Cardiac muscle cell (in vitro differentiated cells and primary cell): ENCODE measurements at regions not wholly inside any gene's neighbourhood (a gene's known extent, or its start where the extent isn't known, plus 50 kb on each side); places are given as distances from the start of the nearest gene placed in this dataset.
A peak's percentile ranks its signal among the peaks of the same experiment; 100 is the strongest.

Experiments used
- DNase-seq, 2 donors: peaks; one replicate each; pipeline versions ENCODE4 v3.0.0 to v3.0.0-alpha.2; 2010 to 2017; ENCODE audit warnings: low read depth in 1 of 2, low spot score in 1 of 2
- H3K27ac ChIP-seq: fragments of 200-600 bp; sonication (generic); 2 replicates; pipeline ENCODE4 v1.5.1; 2016
- H3K27me3 ChIP-seq: fragments of 200-600 bp; sonication (generic); 2 replicates; pipeline ENCODE4 v1.6.0; 2016; ENCODE audit warnings: control low read depth
- H3K36me3 ChIP-seq: fragments of 200-600 bp; sonication (generic); 2 replicates; pipeline ENCODE4 v1.5.1; 2016; ENCODE audit warnings: control low read depth
- H3K4me1 ChIP-seq: fragments of 200-600 bp; sonication (generic); 2 replicates; pipeline ENCODE4 v1.8.1; 2017; ENCODE audit warnings: low read depth, mild to moderate bottlenecking, mixed run types
- H3K4me3 ChIP-seq: fragments of 200-600 bp; sonication (generic); 2 replicates; pipeline ENCODE4 v1.5.1; 2016; ENCODE audit warnings: mild to moderate bottlenecking
- H3K9me3 ChIP-seq: fragments of 200-600 bp; sonication (generic); 2 replicates; pipeline ENCODE4 v1.5.1; 2017; ENCODE audit warnings: low read depth, mild to moderate bottlenecking, control low read depth
- CTCF ChIP-seq: IDR thresholded peaks from 2 replicates; pipeline ENCODE4 v1.5.1; 2012; ENCODE audit warnings: low read depth, mild to moderate bottlenecking, low read length

- Histone ChIP-seq H3K36me3 (no peaks in the 10 kb centered on the region), H3K9me3 (no peaks in the 10 kb centered on the region), H3K4me1 (peaks cover 36% of the 10 kb centered on the region), H3K27ac (peak overlapping the region; percentile 91), H3K4me3 (no peak overlapping the region), H3K27me3 (no peaks in the 10 kb centered on the region)
- TF ChIP-seq CTCF, result no peak
- DNase-seq, result no peak
Measured at GRCh38 chr18:64203295-64203694, 54.4 kb upstream of the LINC00305 start.

DNA sequence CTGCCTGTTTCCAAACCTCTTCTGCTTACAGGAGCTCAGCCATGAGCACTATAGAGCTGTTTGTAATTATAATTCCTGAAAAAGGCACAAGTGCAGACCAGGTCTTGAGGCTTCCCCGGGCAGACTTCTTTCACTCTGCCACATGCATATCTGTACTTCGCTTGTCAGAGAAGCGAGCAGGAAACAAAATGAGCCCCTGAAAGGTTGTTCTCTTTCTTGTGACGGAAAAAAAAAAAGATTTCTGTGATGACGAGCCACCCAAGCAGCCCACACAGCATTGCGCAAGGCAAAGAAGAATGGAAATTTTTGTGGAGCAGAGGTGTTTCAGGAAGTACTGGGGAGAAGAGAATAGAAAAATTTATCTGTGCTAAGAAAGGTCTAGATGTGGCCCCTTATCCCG is 54.0 kb upstream of the LINC00305 start:
- Histone ChIP-seq H3K4me3 (no peak overlapping the region), H3K4me1 (peaks cover 36% of the 10 kb centered on the region), H3K27ac (peak overlapping the region; percentile 91), H3K36me3 (no peaks in the 10 kb centered on the region), H3K27me3 (no peaks in the 10 kb centered on the region), H3K9me3 (no peaks in the 10 kb centered on the region)
- peak; percentile 1 to 19 for DNase-seq
- no peak for TF ChIP-seq CTCF

- no peak overlapping the region for H3K4me3 ChIP-seq
- peak overlapping the region; percentile 91 for H3K27ac ChIP-seq
- H3K27me3 ChIP-seq, result no peaks in the 10 kb centered on the region
- H3K4me1 ChIP-seq, result peaks cover 36% of the 10 kb centered on the region
- peak in 1 of 2 donors; percentile 26 for DNase-seq
- no peaks in the 10 kb centered on the region for H3K36me3 ChIP-seq
- no peak for TF ChIP-seq CTCF
- no peaks in the 10 kb centered on the region for H3K9me3 ChIP-seq
Measured at GRCh38 chr18:64202210-64202836, 53.4 kb upstream of the LINC00305 start.

- no peak for TF ChIP-seq CTCF
- Histone ChIP-seq H3K9me3 (no peaks in the 10 kb centered on the region), H3K27me3 (no peaks in the 10 kb centered on the region), H3K4me1 (peaks cover 36% of the 10 kb centered on the region), H3K27ac (peak overlapping the region; percentile 91), H3K4me3 (no peak overlapping the region), H3K36me3 (no peaks in the 10 kb centered on the region)
- no peak for DNase-seq
Measured at GRCh38 chr18:64201781-64202180, 52.9 kb upstream of the LINC00305 start.

- Histone ChIP-seq H3K4me1 (peaks cover 36% of the 10 kb centered on the region), H3K9me3 (no peaks in the 10 kb centered on the region), H3K27me3 (no peaks in the 10 kb centered on the region), H3K27ac (no peak overlapping the region), H3K36me3 (no peaks in the 10 kb centered on the region), H3K4me3 (no peak overlapping the region)
- no peak for DNase-seq
- TF ChIP-seq CTCF, result no peak
Measured at GRCh38 chr18:64199581-64199980, 50.7 kb upstream of the LINC00305 start.
